Neutrophil (primary cell): ENCODE measurements at regions not wholly inside any gene's neighbourhood (a gene's known extent, or its start where the extent isn't known, plus 50 kb on each side); places are given as distances from the start of the nearest gene placed in this dataset.

Experiments
- H3K27ac ChIP-seq: fragments of 200-600 bp; sonication (generic); 2 replicates; pipeline ENCODE4 v1.5.1; 2016; ENCODE audit warnings: mild to moderate bottlenecking, moderate library complexity
- H3K27me3 ChIP-seq: fragments of 200-600 bp; sonication (generic); 2 replicates; pipeline ENCODE4 v1.6.0; 2016; ENCODE audit warnings: mild to moderate bottlenecking
- H3K36me3 ChIP-seq: fragments of 200-600 bp; sonication (generic); 2 replicates; pipeline ENCODE4 v1.5.1; 2017
- H3K4me1 ChIP-seq, 2 experiments: fragments of 200-600 bp in 1 of 2; sonication (generic) in 1 of 2; 1 replicate in 1 of 2; 2 replicates in 1 of 2; pipeline versions ENCODE4 v1.5.1 to v1.6.1; 2013 to 2016; ENCODE audit warnings: low read depth in 1 of 2, low read length in 1 of 2, mild to moderate bottlenecking in 1 of 2, moderate library complexity in 1 of 2; ENCODE audit not compliant: control insufficient read depth in 1 of 2, insufficient read depth in 1 of 2
- H3K4me3 ChIP-seq, 2 experiments: fragments of 200-600 bp in 1 of 2; sonication (generic) in 1 of 2; 1 replicate in 1 of 2; 2 replicates in 1 of 2; pipeline ENCODE4 v1.5.1; 2013 to 2016; ENCODE audit warnings: low read depth in 1 of 2, low read length in 1 of 2, mild to moderate bottlenecking in 1 of 2, moderate library complexity in 1 of 2
- H3K9me3 ChIP-seq: fragments of 200-600 bp; sonication (generic); 2 replicates; pipeline ENCODE4 v1.5.1; 2016
- CTCF ChIP-seq: fragments of 200-600 bp; sonication (generic); IDR thresholded peaks from 2 replicates; pipeline ENCODE4 v1.5.1; 2016; ENCODE audit warnings: antibody characterized with exemption

DNA sequence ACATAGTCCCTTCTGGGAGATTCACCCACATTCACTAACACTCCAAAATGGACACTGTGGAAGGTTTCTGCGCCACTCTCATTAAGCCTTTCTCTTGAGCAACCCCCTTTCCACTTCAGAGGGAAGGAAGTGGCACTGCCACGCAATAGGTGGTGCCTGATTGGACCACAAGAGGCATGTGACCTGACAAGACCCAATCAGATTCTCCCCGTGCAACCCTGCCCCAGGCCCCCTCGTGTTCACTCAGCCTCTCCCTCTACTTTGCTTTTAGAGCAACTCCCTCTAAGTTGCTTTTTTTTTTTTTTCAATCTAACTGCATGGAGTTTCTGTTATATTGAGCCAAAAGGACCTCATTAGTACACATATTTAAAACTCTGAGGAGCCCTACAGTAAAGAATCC lies 158.0 kb downstream of the EN1 start:
- H3K27ac ChIP-seq, result no peak overlapping the region
- H3K27me3 ChIP-seq, result no peaks in the 10 kb centered on the region
- H3K36me3 ChIP-seq, result no peaks in the 10 kb centered on the region
- H3K9me3 ChIP-seq, result no peaks in the 10 kb centered on the region
- no peaks in the 10 kb centered on the region for H3K4me1 ChIP-seq
- H3K4me3 ChIP-seq, result no peak overlapping the region
- TF ChIP-seq CTCF, result no peak

- no peaks in the 10 kb centered on the region for H3K36me3 ChIP-seq
- no peak overlapping the region for H3K27ac ChIP-seq
Observed at GRCh38 chr2:118689033-118689432, 158.4 kb downstream of the EN1 start.

DNA sequence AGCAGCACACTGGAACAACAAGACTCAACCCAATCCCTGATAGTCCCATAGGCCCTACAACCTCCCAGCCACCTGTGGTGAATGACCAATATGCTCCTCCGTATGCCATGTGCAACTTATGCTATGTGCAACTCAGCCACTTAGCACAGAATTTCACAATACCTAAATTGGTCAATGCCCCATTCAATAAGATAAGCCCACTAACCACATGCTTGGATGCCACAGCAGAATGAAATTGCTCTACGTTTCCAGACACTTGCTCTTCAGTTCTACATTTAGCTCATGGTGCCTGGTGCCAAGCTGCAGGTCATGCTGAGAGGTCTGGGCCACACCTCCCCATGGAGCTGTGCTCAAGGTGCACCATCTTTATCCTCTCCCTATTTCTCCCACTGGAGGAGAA lies 159.8 kb downstream of the EN1 start:
- no peaks in the 10 kb centered on the region for H3K27me3 ChIP-seq
- H3K36me3 ChIP-seq, result no peaks in the 10 kb centered on the region
- no peak for TF ChIP-seq CTCF
- no peak overlapping the region for H3K4me3 ChIP-seq
- H3K27ac ChIP-seq, result no peak overlapping the region
- H3K9me3 ChIP-seq, result no peaks in the 10 kb centered on the region
- no peaks in the 10 kb centered on the region for H3K4me1 ChIP-seq

More at GRCh38 chr2:118689033-118689432, 158.4 kb downstream of the EN1 start:
- no peak for TF ChIP-seq CTCF
- no peak overlapping the region for H3K4me3 ChIP-seq
- H3K4me1 ChIP-seq, result no peaks in the 10 kb centered on the region
- H3K27me3 ChIP-seq, result no peaks in the 10 kb centered on the region
- no peaks in the 10 kb centered on the region for H3K9me3 ChIP-seq

- no peaks in the 10 kb centered on the region for H3K4me1 ChIP-seq
- TF ChIP-seq CTCF, result no peak
Observed at GRCh38 chr2:118687192-118687591, 160.3 kb downstream of the EN1 start.

GRCh38 chr2:118686346-118686745 lies 161.1 kb downstream of the EN1 start:
- no peaks in the 10 kb centered on the region for H3K4me1 ChIP-seq
- H3K27me3 ChIP-seq, result no peaks in the 10 kb centered on the region
- TF ChIP-seq CTCF, result no peak
- no peak overlapping the region for H3K27ac ChIP-seq
- no peaks in the 10 kb centered on the region for H3K36me3 ChIP-seq
- H3K4me3 ChIP-seq, result no peak overlapping the region
- no peaks in the 10 kb centered on the region for H3K9me3 ChIP-seq

More at GRCh38 chr2:118687192-118687591, 160.3 kb downstream of the EN1 start:
- Histone ChIP-seq H3K27me3 (no peaks in the 10 kb centered on the region), H3K36me3 (no peaks in the 10 kb centered on the region), H3K27ac (no peak overlapping the region), H3K4me3 (no peak overlapping the region), H3K9me3 (no peaks in the 10 kb centered on the region)

- Histone ChIP-seq H3K4me1 (no peaks in the 10 kb centered on the region), H3K4me3 (no peak overlapping the region), H3K36me3 (no peaks in the 10 kb centered on the region), H3K27me3 (no peaks in the 10 kb centered on the region), H3K27ac (no peak overlapping the region), H3K9me3 (no peaks in the 10 kb centered on the region)
- TF ChIP-seq CTCF, result no peak
Observed at GRCh38 chr2:118683460-118683859, 164.0 kb downstream of the EN1 start.
